SK-N-MC (cell line): ENCODE measurements at regions not wholly inside any gene's neighbourhood (a gene's known extent, or its start where the extent isn't known, plus 50 kb on each side); places are given as distances from the start of the nearest gene placed in this dataset.

Experiments
- EZH2 ChIP-seq: fragments of 200-600 bp; sonication (generic); IDR thresholded peaks from one replicate; pipeline ENCODE4 v1.6.1; 2017; ENCODE audit warnings: antibody characterized with exemption
- FOXP2 ChIP-seq: optimal IDR thresholded peaks from 2 replicates; pipeline ENCODE3; 2011; ENCODE audit warnings: mild to moderate bottlenecking, moderate library complexity; ENCODE audit not compliant: insufficient read depth; ENCODE audit errors: extremely low read length, control extremely low read depth
- POLR2AphosphoS5 ChIP-seq: IDR thresholded peaks from 2 replicates; pipeline ENCODE4 v1.6.1; 2012; ENCODE audit warnings: mild to moderate bottlenecking, low read depth, low read length, borderline replicate concordance

GRCh38 chr5:171681061-171681460, 104.6 kb upstream of the SMIM23 start:
- TF ChIP-seq EZH2 (no peak), POLR2AphosphoS5 (no peak), FOXP2 (no peak)
